HG03558 (cell line): ENCODE measurements at regions not wholly inside any gene's neighbourhood (a gene's known extent, or its start where the extent isn't known, plus 50 kb on each side); places are given as distances from the start of the nearest gene placed in this dataset.
"Not testable (repeated sequence)": the region's sequence is repeated elsewhere in the genome, so short reads cannot be mapped to it uniquely, and the experiment has no call there.

Experiments
- ATAC-seq: cut with Tn5 transposase; IDR thresholded peaks from one replicate; pipeline ENCODE4 v1.9.1; 2021; ENCODE audit warnings: moderate number of reproducible peaks; ENCODE audit not compliant: unreplicated experiment; ENCODE audit errors: extremely low read depth

- no peak for ATAC-seq
Observed at GRCh38 chr3:28134792-28135375, 106.5 kb upstream of the CMC1 start.

DNA sequence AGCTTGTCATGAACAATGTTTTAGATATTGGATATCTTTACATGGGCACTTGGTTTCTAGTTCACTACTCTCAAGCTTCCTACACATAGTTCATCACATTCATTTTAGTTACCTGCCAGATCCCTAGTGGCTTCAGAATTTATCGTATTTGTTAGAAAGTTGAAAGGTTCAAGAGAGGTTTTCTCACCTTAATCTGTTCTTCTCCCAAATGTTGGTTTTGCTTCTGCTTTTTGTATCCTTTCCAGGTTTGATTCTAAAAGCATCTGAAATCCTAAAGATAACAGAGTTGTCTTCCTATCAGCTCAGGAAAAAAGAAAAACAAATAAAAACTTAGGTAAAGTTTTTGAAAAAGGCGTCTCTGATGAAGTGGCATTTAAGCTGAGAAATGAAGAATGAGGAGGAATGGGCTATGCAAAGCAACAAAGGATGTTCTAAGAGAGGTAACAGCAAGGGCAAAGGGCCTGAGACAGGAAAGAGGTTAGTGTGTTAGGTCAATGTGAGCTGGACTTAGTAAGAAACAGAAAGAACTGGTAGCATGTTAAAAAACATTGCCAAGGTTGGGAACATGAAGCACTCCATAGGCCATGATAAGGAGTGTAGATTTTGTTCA lies 104.7 kb upstream of the CMC1 start:
- ATAC-seq, result no peak

DNA sequence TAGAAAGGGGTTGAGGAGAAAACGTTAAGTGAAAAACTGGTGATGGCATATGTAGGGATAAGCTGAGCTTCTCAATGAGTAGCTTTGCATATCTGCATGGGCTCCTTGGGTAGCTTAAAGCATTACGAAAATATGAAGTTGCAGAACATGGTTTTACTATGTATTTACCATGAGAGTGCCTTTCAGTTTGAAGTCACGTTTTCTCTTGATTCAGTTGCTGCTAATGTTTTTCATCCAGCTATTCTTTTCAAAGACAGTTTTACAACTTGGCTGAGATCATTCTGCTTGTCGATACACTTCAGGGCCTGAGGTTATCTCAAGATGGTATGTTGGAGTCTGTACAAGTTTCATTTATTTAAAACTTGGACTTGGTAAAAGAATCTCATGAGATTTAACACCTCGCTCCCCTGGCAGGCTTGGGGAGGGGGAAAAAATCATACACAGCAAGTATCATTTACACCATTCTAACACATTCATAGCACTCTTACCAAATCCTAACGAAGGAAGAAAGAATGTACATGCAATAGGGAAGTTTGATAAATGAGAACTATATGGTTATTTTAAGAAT lies 103.3 kb upstream of the CMC1 start:
- ATAC-seq, result no peak

GRCh38 chr3:28139288-28139687 lies 102.1 kb upstream of the CMC1 start:
- ATAC-seq, result no peak

GRCh38 chr3:28139967-28140634 lies 101.3 kb upstream of the CMC1 start:
- no peak for ATAC-seq

DNA sequence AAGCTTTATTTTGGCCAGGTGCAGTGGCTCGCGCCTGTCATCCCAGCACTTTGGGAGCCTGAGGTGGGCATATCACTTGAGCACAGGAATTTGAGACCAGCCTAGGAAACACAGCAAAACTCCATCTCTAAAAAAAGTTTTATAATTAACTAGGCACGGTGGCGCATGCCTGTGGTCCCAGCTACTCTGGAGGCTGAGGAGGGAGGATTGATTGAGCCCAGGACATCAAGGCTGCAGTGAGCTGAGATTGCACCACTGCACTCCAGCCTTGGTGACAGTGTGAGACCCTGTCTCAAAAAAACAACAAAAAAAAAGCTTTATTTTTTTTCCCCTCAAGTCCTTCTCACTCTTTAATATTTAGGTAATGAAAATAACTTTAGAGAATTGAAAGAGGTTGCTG lies 100.8 kb upstream of the CMC1 start:
- no peak for ATAC-seq

DNA sequence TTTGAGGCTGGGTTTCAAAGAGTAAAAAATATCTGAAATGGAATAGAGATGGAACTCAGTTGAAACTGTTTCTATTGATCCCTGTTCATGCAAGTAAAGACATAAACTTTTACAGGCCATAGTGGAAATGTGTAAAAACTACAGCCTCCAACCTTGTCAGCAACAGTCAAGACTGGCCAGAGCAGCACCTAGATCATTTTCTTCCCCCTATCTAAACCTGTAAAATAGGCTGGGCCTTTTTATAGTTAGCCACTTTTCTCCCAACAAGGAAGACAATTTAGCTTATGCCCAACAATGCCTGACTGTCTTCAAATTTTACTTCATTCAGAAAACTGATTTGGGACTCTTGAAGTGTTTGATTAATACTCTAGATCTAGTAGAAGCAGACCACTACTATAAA lies 91.5 kb upstream of the CMC1 start:
- no peak for ATAC-seq

- no peak for ATAC-seq
Observed at GRCh38 chr3:28150465-28151206, 90.8 kb upstream of the CMC1 start.

GRCh38 chr3:28151207-28151550 lies 90.2 kb upstream of the CMC1 start:
- no peak for ATAC-seq

DNA sequence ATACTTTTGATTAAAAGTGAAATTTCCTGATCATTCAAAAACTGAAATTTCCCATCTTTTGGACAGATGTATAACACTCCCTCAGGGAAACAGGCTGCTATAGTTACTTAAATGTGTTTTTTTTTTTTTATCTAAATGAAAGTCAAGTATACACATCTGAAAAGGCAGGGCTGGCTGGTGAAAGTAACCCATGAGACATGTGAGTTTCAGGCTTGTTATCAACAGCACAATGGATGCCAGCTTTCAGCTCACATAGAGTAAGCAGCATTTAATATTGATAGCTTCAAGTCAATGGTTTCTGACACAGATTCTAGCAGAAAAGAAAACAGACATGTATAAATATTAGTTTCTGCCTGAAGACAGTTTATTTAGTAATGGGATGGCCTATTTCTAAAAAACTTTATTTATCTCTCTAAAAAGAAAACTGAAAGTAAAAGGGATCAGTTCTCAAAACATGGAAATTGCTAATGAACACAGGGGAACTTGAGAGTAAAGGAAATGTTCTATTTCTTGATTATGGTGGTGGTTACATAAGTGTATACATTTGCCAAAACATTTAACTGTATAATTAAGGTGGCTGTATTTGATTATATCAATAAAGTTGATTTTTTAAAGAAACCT lies 89.7 kb upstream of the CMC1 start:
- peak; percentile 56 for ATAC-seq

- ATAC-seq, result no peak
Observed at GRCh38 chr3:28155631-28156030, 85.8 kb upstream of the CMC1 start.

- not testable (repeated sequence) for ATAC-seq
Observed at GRCh38 chr3:28156599-28156998, 84.8 kb upstream of the CMC1 start.

GRCh38 chr3:28171962-28172361 lies 69.5 kb upstream of the CMC1 start:
- no peak for ATAC-seq

DNA sequence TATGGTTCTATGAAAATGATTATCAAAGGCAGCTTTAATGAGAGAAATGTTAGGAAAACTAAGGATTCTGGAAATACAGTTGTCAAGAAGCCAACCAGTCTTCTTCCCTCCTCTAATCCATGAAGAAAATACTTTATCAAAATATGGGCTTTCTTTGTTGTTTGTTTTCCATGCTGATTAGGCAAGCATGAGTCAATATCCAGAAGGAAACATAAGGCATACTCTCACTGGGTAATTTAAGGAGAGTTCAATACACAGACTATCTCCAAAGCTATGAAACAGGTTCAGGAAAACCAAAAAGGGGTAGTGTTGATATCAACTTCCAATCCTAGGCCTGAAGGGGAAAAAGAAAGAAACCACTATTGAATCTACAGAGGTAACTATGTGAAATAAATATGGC lies 68.7 kb upstream of the CMC1 start:
- ATAC-seq, result no peak

DNA sequence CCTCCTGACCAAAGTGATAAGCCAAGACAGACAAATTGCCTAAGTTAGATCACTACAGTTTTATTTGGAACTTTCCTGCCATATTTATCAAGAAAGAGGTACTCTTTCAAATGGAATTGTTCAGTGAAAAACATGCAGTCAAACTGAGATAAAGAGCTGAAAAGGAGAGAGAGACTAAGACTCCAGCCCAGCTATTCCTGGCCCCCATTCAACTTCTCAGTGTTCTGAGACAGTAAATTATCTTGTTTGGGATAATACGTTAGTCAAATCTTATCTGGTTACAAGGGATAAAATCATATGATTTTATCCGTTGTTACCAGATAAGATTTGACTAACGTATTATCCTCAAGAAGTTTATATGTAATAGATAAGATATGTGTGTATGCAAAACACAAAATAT lies 67.6 kb upstream of the CMC1 start:
- no peak for ATAC-seq

GRCh38 chr3:28186748-28187147 lies 54.7 kb upstream of the CMC1 start:
- ATAC-seq, result no peak

- no peak for ATAC-seq
Observed at GRCh38 chr3:28188686-28189085, 52.7 kb upstream of the CMC1 start.

DNA sequence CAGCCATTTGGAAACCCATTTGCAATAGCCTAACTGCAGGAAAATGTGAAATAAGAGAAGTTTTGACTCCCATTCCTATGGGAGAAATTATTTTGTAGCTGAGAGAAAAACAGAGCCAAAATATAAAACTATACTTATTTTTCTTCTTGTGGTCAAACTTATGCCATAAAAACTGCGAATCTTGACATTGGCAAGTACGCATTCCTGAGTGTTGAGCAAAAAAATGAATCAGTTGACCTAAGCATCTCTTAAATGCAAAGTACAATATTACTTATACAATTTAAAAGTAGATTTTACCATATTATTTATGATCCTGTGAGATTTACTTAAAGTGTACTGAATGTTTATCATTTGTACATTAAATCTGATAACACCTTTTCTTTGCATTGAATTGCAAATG lies 50.1 kb upstream of the CMC1 start:
- ATAC-seq, result no peak
